HCT116 (cell line): ENCODE measurements at regions not wholly inside any gene's neighbourhood (a gene's known extent, or its start where the extent isn't known, plus 50 kb on each side); places are given as distances from the start of the nearest gene placed in this dataset.

Experiments used
- ATAC-seq: fragments of 200-7000 bp; cut with Tn5 transposase; 2 replicates; pipeline ENCODE4 v1.9.1; 2020; ENCODE audit warnings: mild to moderate bottlenecking, moderate library complexity
- BruUV-seq: library from RNA; stranded (reverse); fragments of 400-500 nt; replicated peaks from 2 replicates; lab custom pipeline; 2021; lab: Mats Ljungman, UMichigan
- CTCF ChIA-PET: fragments of 300-600 bp; sonication (Branson Sonifier 250); formaldehyde crosslinking; loops from one replicate; lab custom pipeline; 2021; ENCODE audit warnings: antibody characterized with exemption; lab: Charles Lee
- POLR2A ChIA-PET: fragments of 300-600, 350-600 bp; sonication (Branson Sonifier 250); formaldehyde crosslinking; loops from one replicate; lab custom pipeline; 2021; ENCODE audit warnings: antibody characterized with exemption; lab: Charles Lee
- RAD21 ChIA-PET, 2 experiments: fragments of 300-600 bp; sonication (Branson Sonifier 250); formaldehyde crosslinking; loops; one replicate each; lab custom pipeline; 2023; ENCODE audit warnings: low total read pairs in 2 of 2; ENCODE audit not compliant: uncharacterized antibody in 2 of 2, unreplicated experiment in 2 of 2, low non-redundant PET in 1 of 2; lab: Charles Lee
- DNase-seq: peaks from one replicate; pipeline ENCODE4 v3.0.0-alpha.2; 2010; ENCODE audit warnings: low read depth, low spot score
- H2AFZ ChIP-seq: fragments of 200-600 bp; shearing (Covaris generic), sonication (generic); 2 replicates; pipeline ENCODE4 v1.6.1; 2017; ENCODE audit warnings: low read depth, mixed run types, mixed read lengths, antibody characterized with exemption, low read length; ENCODE audit not compliant: poor library complexity, severe bottlenecking
- H3K27ac ChIP-seq: 2 replicates; pipeline ENCODE4 v1.5.1; 2012; ENCODE audit warnings: low read depth, low read length
- H3K27me3 ChIP-seq: fragments of 200-600 bp; sonication (generic); 2 replicates; pipeline ENCODE4 v1.6.1; 2016; ENCODE audit warnings: mixed run types, low read length, mixed read lengths; ENCODE audit not compliant: insufficient read depth
- H3K36me3 ChIP-seq, 2 experiments: fragments of 200-500 bp in 1 of 2; fragments of 200-600 bp in 1 of 2; sonication (Bioruptor generic) in 1 of 2; sonication (generic) in 1 of 2; 2 replicates each; pipeline versions ENCODE4 v1.5.1 to v1.6.1; 2014 to 2016; ENCODE audit warnings: low read length in 2 of 2, inconsistent platforms in 1 of 2, mixed read lengths in 1 of 2, mixed run types in 1 of 2; ENCODE audit not compliant: insufficient read depth in 2 of 2, control insufficient read depth in 1 of 2
- H3K4me1 ChIP-seq, 2 experiments: fragments of 200-600 bp in 1 of 2; sonication (generic) in 1 of 2; 2 replicates each; pipeline versions ENCODE4 v1.5.1 to v1.6.1; 2012 to 2017; ENCODE audit warnings: low read length in 2 of 2, inconsistent platforms in 1 of 2, mild to moderate bottlenecking in 1 of 2, mixed read lengths in 1 of 2, mixed run types in 1 of 2, moderate library complexity in 1 of 2; ENCODE audit not compliant: insufficient read depth in 2 of 2, control insufficient read depth in 1 of 2
- H3K4me2 ChIP-seq: fragments of 200-600 bp; sonication (generic); 2 replicates; pipeline ENCODE4 v1.6.1; 2017; ENCODE audit warnings: mixed run types, low read length, mixed read lengths
- H3K4me3 ChIP-seq, 2 experiments: fragments of 200-600 bp in 1 of 2; sonication (generic) in 1 of 2; replicated peaks in 1 of 2; 2 replicates each; pipeline ENCODE4 v1.5.1; 2011 to 2016; ENCODE audit warnings: low read length in 2 of 2, control low read depth in 1 of 2, low read depth in 1 of 2, mild to moderate bottlenecking in 1 of 2, mixed read lengths in 1 of 2, mixed run types in 1 of 2
- H3K79me2 ChIP-seq: fragments of 200-600 bp; sonication (generic); 2 replicates; pipeline ENCODE4 v1.6.1; 2017; ENCODE audit warnings: mild to moderate bottlenecking, mixed run types, low read length, moderate library complexity, mixed read lengths; ENCODE audit not compliant: insufficient read depth
- H3K9ac ChIP-seq: fragments of 200-600 bp; sonication (generic); 2 replicates; pipeline ENCODE4 v1.6.1; 2016; ENCODE audit warnings: low read length, mixed read lengths
- H3K9me2 ChIP-seq: fragments of 200-600 bp; sonication (generic), shearing (Covaris generic); 2 replicates; pipeline ENCODE4 v1.6.1; 2017; ENCODE audit warnings: mixed run types, mild to moderate bottlenecking, moderate library complexity; ENCODE audit not compliant: insufficient read depth
- H3K9me3 ChIP-seq, 2 experiments: fragments of 200-500 bp in 1 of 2; fragments of 200-600 bp in 1 of 2; sonication (Bioruptor generic) in 1 of 2; sonication (generic) in 1 of 2; 2 replicates each; pipeline ENCODE4 v1.6.1; 2014 to 2017; ENCODE audit warnings: low read length in 2 of 2, mixed read lengths in 2 of 2, inconsistent platforms in 1 of 2, low read depth in 1 of 2, mild to moderate bottlenecking in 1 of 2, mixed run types in 1 of 2, moderate library complexity in 1 of 2; ENCODE audit not compliant: control insufficient read depth in 1 of 2, insufficient read depth in 1 of 2
- H4K20me1 ChIP-seq: fragments of 200-600 bp; sonication (generic), shearing (Covaris generic); 2 replicates; pipeline ENCODE4 v1.6.1; 2017; ENCODE audit warnings: mixed run types, mild to moderate bottlenecking, moderate library complexity; ENCODE audit not compliant: insufficient read depth
- ATF3 ChIP-seq: IDR thresholded peaks from 2 replicates; pipeline ENCODE4 v1.6.1; 2012
- CBX3 ChIP-seq: IDR thresholded peaks from 2 replicates; pipeline ENCODE4 v1.6.1; 2012; ENCODE audit warnings: low read depth
- CEBPB ChIP-seq: IDR thresholded peaks from 2 replicates; pipeline ENCODE4 v1.6.1; 2012; ENCODE audit warnings: low read depth
- CTCF ChIP-seq, 3 experiments: fragments of 200-600 bp in 1 of 3; sonication (generic) in 1 of 3; IDR thresholded peaks in 2 of 3; conservative IDR thresholded peaks in 1 of 3; 2 replicates each; pipeline ENCODE4 v1.5.1; 2012 to 2017; ENCODE audit warnings: low read depth in 2 of 3, low read length in 2 of 3, antibody characterized with exemption in 1 of 3, borderline replicate concordance in 1 of 3, control low read depth in 1 of 3, mild to moderate bottlenecking in 1 of 3, mixed read lengths in 1 of 3, mixed run types in 1 of 3, moderate library complexity in 1 of 3; ENCODE audit not compliant: insufficient read depth in 1 of 3
- ELF1 ChIP-seq: IDR thresholded peaks from 2 replicates; pipeline ENCODE4 v1.6.1; 2012; ENCODE audit warnings: low read depth, borderline replicate concordance
- EZH2phosphoT487 ChIP-seq: fragments of 200-600 bp; IDR thresholded peaks from 2 replicates; pipeline ENCODE4 v1.6.1; 2018; ENCODE audit warnings: antibody characterized with exemption, borderline replicate concordance
- FOSL1 ChIP-seq: IDR thresholded peaks from 2 replicates; pipeline ENCODE4 v1.6.1; 2012; ENCODE audit warnings: low read depth
- JUND ChIP-seq: IDR thresholded peaks from 2 replicates; pipeline ENCODE4 v1.6.1; 2012
- POLR2A ChIP-seq: IDR thresholded peaks from 2 replicates; pipeline ENCODE4 v1.7.0; 2011; ENCODE audit warnings: borderline replicate concordance; ENCODE audit not compliant: insufficient read depth, insufficient read length; ENCODE audit errors: extremely low read depth
- POLR2AphosphoS5 ChIP-seq: IDR thresholded peaks from 2 replicates; pipeline ENCODE4 v1.6.1; 2011; ENCODE audit warnings: mild to moderate bottlenecking, low read depth, low read length, moderate library complexity
- SIN3A ChIP-seq: IDR thresholded peaks from 2 replicates; pipeline ENCODE4 v1.6.1; 2012; ENCODE audit warnings: low read depth
- SRF ChIP-seq: IDR thresholded peaks from 2 replicates; pipeline ENCODE4 v1.6.1; 2012; ENCODE audit warnings: low read depth
- YY1 ChIP-seq: IDR thresholded peaks from 2 replicates; pipeline ENCODE4 v1.6.1; 2011; ENCODE audit warnings: low read length, low read depth, moderate library complexity, mild to moderate bottlenecking; ENCODE audit not compliant: insufficient replicate concordance; ENCODE audit errors: extremely low read depth
- ZFX ChIP-seq: fragments of 450-650 bp; IDR thresholded peaks from 2 replicates; pipeline ENCODE4 v1.6.1; 2017
- ZNF274 ChIP-seq: fragments of 200-500 bp; sonication (Bioruptor generic); IDR thresholded peaks from 2 replicates; pipeline ENCODE4 v1.6.1; 2014; ENCODE audit warnings: mild to moderate bottlenecking, low read depth, low read length, inconsistent platforms
- intact Hi-C: fragments of 100-400 bp; cut with micrococcal nuclease; formaldehyde crosslinking; loops from 2 replicates; pipeline ENCODE4 v1.10.0; 2022
- TF ChIP-seq, protein P1 (sequence below): IDR thresholded peaks from 2 replicates; pipeline ENCODE4 v1.6.1; 2011; ENCODE audit warnings: mild to moderate bottlenecking, low read length, moderate library complexity; ENCODE audit not compliant: insufficient replicate concordance; ENCODE audit errors: extremely low read depth

GRCh38 chr22:46031557-46031956 is 54.6 kb upstream of the WNT7B start:
- no TSS peak for BruUV-seq
- DNase-seq (no peak), ATAC-seq (no peak)
- Histone ChIP-seq H3K27ac (no peak overlapping the region), H4K20me1 (no peaks in the 10 kb centered on the region), H3K79me2 (0 out of 2 replicates have a peak, but pooled peaks cover 4% of the 10 kb centered on the region), H3K4me3 (no peak overlapping the region), H3K27me3 (no peaks in the 10 kb centered on the region), H3K9me2 (no peaks in the 10 kb centered on the region), H3K4me2 (no peak overlapping the region), H2AFZ (no peak overlapping the region), H3K9me3 (no peaks in the 10 kb centered on the region), H3K36me3 (no peaks in the 10 kb centered on the region), H3K4me1 (peaks cover 0 to 12% of the 10 kb centered on the region in 2 experiments; a peak in 3 of 4 replicates), H3K9ac (no peak overlapping the region)
- RAD21 ChIA-PET, result no interaction called here
- TF ChIP-seq EZH2phosphoT487, result no peak
- no peak for TF ChIP-seq CEBPB
- TF ChIP-seq SIN3A, result no peak
- no peak for TF ChIP-seq CTCF (IDR thresholded peaks at IDR 0.05 in 2 of 3, conservative IDR thresholded peaks at IDR 0.05 in 1 of 3; ENCODE audit: borderline replicate concordance in 1 of 3, insufficient read depth in 1 of 3, low read depth in 2 of 3, low read length in 2 of 3)
- TF ChIP-seq POLR2AphosphoS5, result no peak
- TF ChIP-seq, protein P1, sequence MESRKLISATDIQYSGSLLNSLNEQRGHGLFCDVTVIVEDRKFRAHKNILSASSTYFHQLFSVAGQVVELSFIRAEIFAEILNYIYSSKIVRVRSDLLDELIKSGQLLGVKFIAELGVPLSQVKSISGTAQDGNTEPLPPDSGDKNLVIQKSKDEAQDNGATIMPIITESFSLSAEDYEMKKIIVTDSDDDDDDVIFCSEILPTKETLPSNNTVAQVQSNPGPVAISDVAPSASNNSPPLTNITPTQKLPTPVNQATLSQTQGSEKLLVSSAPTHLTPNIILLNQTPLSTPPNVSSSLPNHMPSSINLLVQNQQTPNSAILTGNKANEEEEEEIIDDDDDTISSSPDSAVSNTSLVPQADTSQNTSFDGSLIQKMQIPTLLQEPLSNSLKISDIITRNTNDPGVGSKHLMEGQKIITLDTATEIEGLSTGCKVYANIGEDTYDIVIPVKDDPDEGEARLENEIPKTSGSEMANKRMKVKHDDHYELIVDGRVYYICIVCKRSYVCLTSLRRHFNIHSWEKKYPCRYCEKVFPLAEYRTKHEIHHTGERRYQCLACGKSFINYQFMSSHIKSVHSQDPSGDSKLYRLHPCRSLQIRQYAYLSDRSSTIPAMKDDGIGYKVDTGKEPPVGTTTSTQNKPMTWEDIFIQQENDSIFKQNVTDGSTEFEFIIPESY, result no peak
- TF ChIP-seq FOSL1, result no peak
- TF ChIP-seq SRF, result no peak
- no peak for TF ChIP-seq JUND
- TF ChIP-seq ZNF274, result no peak
- no peak for TF ChIP-seq YY1
- no peak for TF ChIP-seq ATF3
- no peak for TF ChIP-seq ELF1
- TF ChIP-seq POLR2A, result no peak
- TF ChIP-seq CBX3, result no peak
- no peak for TF ChIP-seq ZFX
- CTCF ChIA-PET, result no interaction called here
- intact Hi-C loops, result no loop called here
- POLR2A ChIA-PET, result no interaction called here
